ENCODE measurements at regions not wholly inside any gene's neighbourhood (a gene's known extent, or its start where the extent isn't known, plus 50 kb on each side); places are given as distances from the start of the nearest gene placed in this dataset.

DNA sequence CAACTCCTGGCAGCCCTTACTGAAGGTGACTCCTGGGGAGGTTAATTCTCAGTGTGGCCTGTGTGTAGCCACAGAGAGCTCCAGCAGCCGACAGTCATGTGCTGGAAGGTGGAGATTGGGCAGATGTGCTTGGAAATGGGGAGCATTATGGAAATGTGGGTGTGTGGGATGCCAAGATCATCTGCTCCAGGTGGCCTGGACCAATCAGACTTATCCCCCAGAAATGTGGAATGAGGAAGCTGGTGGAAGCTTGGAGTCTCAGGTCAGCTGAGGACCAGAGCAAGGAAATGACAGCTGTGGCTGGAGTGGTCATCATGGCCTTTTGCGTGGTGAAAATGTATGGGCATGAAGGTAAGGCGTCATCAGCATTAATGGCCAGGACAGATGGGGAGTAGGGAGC, 234.0 kb downstream of the MIAT start:
- no peaks in the 10 kb centered on the region for H3K36me3 Mint-ChIP-seq (ENCODE audit: low read depth)
- intact Hi-C loops (cut with micrococcal nuclease), result no loop called here
- peaks cover 5% of the 10 kb centered on the region for H3K27me3 Mint-ChIP-seq
- H3K4me3 Mint-ChIP-seq, result no peak overlapping the region
- peaks cover 7% of the 10 kb centered on the region for H3K4me1 Mint-ChIP-seq
- H3K27ac Mint-ChIP-seq, result no peak overlapping the region
- no peak for DNase-seq
- H3K9me3 Mint-ChIP-seq, result no peaks in the 10 kb centered on the region

DNA sequence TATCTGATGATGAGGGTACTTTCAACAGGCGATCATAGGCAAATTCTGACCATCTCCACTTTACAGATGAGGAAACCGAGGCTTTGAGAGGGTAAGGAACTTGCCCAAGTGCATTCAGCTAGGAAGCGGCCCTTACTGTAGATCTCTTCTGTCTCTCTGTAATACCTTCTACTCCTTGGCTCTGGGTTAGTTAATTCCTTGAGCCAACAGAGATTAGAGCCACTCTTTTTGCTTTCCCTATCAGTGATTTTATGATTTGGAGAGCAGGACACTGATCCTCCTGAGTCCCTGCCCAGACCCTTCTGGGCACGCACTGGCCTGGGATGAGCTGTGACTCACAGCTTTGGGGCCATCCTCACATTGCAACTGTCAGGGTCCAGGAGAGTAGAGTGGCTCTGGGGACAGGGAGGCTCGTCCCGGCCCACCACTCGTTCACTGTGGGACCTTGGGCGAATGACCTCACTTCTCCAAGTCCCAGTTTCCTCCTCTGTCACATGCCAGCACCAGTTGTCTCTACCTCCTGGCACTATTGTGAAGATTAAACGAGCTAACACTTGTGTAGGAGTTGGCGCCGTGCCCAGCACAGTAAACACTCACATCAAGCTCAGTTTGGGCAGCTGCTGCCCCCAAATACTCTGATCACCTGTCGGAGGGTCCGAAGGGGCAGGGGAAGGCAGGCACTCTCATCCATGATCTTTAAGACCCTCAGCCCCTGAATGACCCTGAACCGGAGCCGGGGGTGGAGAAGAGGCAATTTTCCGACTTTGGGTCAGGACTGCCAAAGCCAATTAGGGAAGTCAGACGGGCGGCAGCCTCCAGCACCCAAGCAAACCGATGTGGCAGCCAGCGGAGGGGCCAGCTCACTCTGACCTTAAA, 235.0 kb downstream of the MIAT start:
- no peaks in the 10 kb centered on the region for H3K9me3 Mint-ChIP-seq
- no peaks in the 10 kb centered on the region for H3K36me3 Mint-ChIP-seq (ENCODE audit: low read depth)
- peaks cover 5% of the 10 kb centered on the region for H3K27me3 Mint-ChIP-seq
- H3K27ac Mint-ChIP-seq, result no peak overlapping the region
- H3K4me1 Mint-ChIP-seq, result peaks cover 7% of the 10 kb centered on the region
- no peak for DNase-seq
- intact Hi-C loops (cut with micrococcal nuclease), result no loop called here
- H3K4me3 Mint-ChIP-seq, result no peak overlapping the region

DNA sequence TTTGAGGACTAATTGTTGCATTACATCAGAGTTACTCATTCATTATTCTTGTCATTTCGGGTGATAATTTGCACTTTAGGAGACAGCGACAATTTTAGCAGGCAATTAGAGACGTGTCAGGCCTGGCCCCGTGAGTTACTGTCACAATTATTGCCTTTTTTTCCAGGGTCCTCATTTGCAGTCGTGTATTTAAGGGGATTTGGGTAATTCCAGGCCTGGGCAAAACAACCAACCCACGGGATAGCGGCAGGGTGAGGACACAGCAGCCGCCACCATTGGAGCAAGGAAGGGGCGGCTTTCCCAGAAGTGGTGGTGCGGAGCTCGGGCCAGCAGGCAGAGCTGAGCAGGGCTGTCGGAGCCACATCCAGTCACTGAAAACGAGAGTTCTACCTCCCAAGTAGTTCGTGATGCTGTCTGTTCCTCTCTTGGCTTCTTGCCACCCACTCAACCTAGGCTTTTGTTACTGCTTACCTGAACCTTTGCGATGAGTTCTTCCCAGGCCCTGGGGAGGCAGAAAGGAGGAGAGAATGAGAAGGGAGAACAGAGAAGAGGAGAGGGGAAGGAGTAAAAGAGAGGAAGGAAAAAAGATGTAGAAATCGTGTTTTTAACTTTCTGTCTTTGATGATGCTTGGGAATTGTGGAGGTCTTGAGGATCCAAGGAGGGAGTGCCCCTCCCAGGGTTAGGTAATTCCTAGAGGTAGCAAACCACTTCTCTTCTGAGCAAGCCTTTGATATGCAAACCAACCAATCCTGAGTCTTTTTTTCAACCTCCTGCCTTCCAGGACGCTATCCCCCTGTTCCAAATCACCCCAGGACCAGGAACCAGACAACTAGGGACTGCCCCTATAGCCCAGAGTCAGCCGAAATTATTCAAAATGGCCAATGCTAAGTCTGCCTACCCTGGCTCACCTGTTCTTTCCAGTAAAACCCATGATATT, 236.1 kb downstream of the MIAT start:
- Mint-ChIP-seq H3K27ac (no peak overlapping the region), H3K4me3 (no peak overlapping the region)
- intact Hi-C loops (cut with micrococcal nuclease), result no loop called here

DNA sequence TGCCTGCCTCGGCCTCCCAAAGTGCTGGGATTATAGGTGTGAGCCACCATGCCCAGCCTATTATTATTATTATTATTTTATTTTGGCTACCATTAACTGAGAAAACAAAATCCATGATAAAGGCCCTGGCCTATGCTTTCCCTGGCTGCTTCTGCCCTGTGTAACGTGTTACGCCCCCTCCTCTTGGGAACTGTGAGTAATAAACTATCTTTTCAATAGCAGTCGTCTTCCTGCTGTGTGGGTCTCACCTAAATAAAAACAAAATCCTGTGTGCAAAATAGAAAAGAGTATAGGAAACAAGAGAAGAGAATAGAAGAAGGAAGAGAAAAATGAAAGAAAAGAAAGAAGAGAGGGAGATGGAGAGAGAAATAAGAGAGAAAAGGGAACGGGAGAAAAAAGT, 237.0 kb downstream of the MIAT start:
- H3K9me3 Mint-ChIP-seq, result no peaks in the 10 kb centered on the region
- no peaks in the 10 kb centered on the region for H3K36me3 Mint-ChIP-seq (ENCODE audit: low read depth)
- H3K27me3 Mint-ChIP-seq, result peaks cover 7% of the 10 kb centered on the region
- H3K4me3 Mint-ChIP-seq, result no peak overlapping the region
- peak overlapping the region; percentile 50 for H3K27ac Mint-ChIP-seq
- no peak for DNase-seq
- intact Hi-C loops (cut with micrococcal nuclease), result no loop called here
- peaks cover 7% of the 10 kb centered on the region for H3K4me1 Mint-ChIP-seq

More for the DNA sequence above, 236.1 kb downstream of the MIAT start:
- Mint-ChIP-seq H3K27me3 (peaks cover 7% of the 10 kb centered on the region), H3K36me3 (ENCODE audit: low read depth) (no peaks in the 10 kb centered on the region), H3K9me3 (no peaks in the 10 kb centered on the region), H3K4me1 (peaks cover 7% of the 10 kb centered on the region)
- no peak for DNase-seq

DNA sequence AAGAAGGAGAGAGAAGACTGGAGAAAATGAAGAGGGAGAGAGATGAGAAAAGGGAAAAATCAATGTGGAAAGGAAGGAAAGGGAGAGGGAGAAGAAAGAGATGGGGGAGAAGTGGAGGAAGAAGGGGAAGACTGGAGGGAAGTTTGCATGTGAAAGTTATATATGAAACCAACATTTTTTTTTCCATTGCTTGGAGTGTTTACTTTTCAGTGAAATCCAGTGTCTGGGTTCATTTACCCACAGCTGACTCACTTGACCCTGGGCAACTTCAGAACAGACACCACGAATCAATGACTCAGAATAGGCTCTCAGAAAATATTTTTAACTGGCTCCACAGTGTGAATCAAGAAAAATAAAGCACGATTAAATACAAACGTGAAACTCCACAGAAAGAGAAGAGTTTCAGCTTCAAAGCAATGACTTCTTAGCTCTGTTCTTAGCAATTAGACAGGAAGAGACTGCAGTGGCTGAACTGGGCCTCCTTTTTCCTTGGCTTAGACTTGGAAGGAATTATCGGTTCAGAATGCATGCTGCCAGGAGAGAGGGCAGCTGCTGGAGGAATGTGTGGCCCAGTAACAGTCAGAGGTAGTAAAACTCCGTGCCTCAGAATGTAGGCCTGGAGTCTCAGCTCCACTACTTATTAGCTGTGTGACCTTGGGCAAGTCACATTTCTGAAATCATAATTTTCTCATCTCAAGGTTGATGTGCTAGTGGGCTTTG, 237.5 kb downstream of the MIAT start:
- Mint-ChIP-seq H3K36me3 (ENCODE audit: low read depth) (no peaks in the 10 kb centered on the region), H3K9me3 (no peaks in the 10 kb centered on the region), H3K27ac (peak overlapping the region; percentile 44), H3K4me3 (no peak overlapping the region), H3K4me1 (peaks cover 7% of the 10 kb centered on the region), H3K27me3 (peaks cover 7% of the 10 kb centered on the region)
- intact Hi-C loops (cut with micrococcal nuclease), result no loop called here
- no peak for DNase-seq

DNA sequence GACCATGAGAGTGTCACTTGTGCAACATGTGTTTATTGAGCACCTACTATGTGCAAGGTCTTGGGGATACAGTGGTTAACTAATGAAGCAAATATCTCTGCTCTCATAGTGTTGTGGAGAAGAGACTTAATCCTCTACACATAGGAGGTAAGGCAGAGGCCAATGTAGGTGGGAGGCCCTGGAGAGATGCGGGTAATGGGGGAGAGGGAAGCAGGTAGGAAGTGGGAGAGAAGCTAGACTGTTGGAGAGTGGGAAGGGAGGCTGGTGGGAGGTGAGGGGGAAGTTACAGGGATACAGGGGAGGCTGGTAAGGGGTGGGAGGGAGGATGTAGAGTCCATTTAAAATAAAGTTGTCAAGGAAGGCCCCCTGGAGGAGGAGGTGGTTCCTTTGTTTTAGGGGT, 240.0 kb downstream of the MIAT start:
- H3K27ac Mint-ChIP-seq, result no peak overlapping the region

DNA sequence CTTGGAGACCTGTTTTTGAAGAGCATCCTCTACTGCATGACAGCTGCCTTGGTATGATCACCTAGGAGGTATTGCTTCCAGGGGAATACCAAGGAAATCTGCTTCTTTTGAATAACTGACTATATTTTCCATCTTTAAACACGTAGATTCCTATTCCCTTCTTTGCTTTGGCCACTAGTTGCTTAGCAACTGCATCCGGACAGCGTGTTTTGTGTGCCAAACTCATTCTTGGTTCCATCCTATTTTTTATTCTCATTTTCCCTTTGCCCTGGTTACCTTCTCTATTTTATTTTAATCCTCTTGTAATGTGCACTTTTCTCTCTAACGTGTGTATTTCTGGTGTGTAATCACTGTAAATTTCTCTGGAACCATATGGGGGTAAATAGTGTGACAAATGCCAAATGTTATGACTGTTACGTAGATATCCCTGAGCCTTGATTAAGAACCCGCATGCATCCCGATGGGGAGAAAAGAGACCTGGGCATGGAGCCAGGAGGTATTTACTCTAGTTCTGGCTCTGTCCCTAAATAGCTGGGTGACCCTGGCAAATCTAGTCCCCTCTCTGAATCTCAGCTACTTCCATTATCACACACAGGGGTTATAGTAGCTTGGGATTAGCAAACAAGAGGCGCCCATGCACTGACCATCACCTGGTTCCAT, 241.7 kb downstream of the MIAT start:
- intact Hi-C loops (cut with micrococcal nuclease), result no loop called here
- DNase-seq, result no peak
- H3K4me3 Mint-ChIP-seq, result no peak overlapping the region
- H3K36me3 Mint-ChIP-seq (ENCODE audit: low read depth), result no peaks in the 10 kb centered on the region
- no peaks in the 10 kb centered on the region for H3K9me3 Mint-ChIP-seq
- no peak overlapping the region for H3K27ac Mint-ChIP-seq
- H3K27me3 Mint-ChIP-seq, result peaks cover 27% of the 10 kb centered on the region
- H3K4me1 Mint-ChIP-seq, result peaks cover 13% of the 10 kb centered on the region

More for the DNA sequence above, 240.0 kb downstream of the MIAT start:
- H3K27me3 Mint-ChIP-seq, result peaks cover 13% of the 10 kb centered on the region
- H3K36me3 Mint-ChIP-seq (ENCODE audit: low read depth), result no peaks in the 10 kb centered on the region
- intact Hi-C loops (cut with micrococcal nuclease), result no loop called here
- peaks cover 7% of the 10 kb centered on the region for H3K4me1 Mint-ChIP-seq
- DNase-seq, result no peak
- H3K4me3 Mint-ChIP-seq, result no peak overlapping the region
- no peaks in the 10 kb centered on the region for H3K9me3 Mint-ChIP-seq

DNA sequence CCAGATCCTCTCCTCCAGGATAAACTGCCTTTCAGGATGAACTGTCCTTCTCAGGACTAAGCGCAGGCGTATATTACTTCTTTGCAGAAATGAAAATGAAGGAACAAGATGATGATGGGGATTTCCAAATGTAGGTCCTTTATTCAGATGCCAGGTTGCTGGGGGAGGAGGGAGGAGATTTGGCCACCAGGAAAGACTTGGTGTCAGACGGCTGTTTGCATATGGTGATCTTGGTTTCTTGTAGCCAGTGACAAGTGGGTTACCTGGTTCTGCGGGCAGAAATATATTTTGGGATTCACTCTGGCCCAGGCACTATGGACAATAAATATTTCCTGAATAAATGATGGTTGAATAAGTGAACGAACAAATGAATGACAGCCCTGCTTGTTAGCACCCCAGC, 243.4 kb downstream of the MIAT start:
- Mint-ChIP-seq H3K4me3 (no peak overlapping the region), H3K36me3 (ENCODE audit: low read depth) (no peaks in the 10 kb centered on the region), H3K4me1 (peaks cover 6% of the 10 kb centered on the region), H3K27me3 (peaks cover 42% of the 10 kb centered on the region), H3K9me3 (no peaks in the 10 kb centered on the region), H3K27ac (no peak overlapping the region)
- intact Hi-C loops (cut with micrococcal nuclease), result no loop called here
- no peak for DNase-seq

DNA sequence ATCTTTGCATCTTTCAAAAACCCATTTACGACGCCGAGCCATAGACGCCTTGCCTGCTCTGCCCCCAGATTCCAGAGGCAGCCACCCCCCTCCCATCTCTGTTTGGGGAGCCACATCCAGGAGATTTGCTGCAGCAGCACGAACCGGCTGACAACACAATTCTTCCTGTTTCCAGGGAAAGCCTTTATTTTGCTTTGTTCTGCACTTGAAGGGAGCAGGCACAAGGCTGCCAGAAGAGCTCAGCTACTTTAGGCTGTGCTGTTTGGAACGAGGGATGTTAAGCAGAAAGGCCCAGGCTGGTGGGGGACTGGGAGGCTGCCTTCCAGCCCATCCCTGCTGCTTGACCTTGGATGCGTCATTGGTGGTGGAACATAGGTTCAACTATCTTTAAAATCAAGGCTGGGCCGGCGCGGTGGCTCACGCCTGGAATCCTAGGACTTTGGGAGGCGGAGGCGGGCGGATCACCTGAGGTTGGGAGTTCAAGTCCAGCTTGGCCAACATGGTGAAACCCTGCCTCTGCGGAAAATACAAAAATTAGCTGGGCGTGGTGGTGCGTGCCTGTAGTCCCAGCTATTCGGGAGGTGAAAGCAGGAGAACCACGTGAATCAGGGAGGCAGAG, 243.9 kb downstream of the MIAT start:
- no peaks in the 10 kb centered on the region for H3K36me3 Mint-ChIP-seq (ENCODE audit: low read depth)
- no peak for DNase-seq
- no peak overlapping the region for H3K4me3 Mint-ChIP-seq
- no peak overlapping the region for H3K27ac Mint-ChIP-seq
- intact Hi-C loops (cut with micrococcal nuclease), result no loop called here
- peaks cover 42% of the 10 kb centered on the region for H3K27me3 Mint-ChIP-seq
- H3K9me3 Mint-ChIP-seq, result no peaks in the 10 kb centered on the region
- H3K4me1 Mint-ChIP-seq, result peaks cover 6% of the 10 kb centered on the region

DNA sequence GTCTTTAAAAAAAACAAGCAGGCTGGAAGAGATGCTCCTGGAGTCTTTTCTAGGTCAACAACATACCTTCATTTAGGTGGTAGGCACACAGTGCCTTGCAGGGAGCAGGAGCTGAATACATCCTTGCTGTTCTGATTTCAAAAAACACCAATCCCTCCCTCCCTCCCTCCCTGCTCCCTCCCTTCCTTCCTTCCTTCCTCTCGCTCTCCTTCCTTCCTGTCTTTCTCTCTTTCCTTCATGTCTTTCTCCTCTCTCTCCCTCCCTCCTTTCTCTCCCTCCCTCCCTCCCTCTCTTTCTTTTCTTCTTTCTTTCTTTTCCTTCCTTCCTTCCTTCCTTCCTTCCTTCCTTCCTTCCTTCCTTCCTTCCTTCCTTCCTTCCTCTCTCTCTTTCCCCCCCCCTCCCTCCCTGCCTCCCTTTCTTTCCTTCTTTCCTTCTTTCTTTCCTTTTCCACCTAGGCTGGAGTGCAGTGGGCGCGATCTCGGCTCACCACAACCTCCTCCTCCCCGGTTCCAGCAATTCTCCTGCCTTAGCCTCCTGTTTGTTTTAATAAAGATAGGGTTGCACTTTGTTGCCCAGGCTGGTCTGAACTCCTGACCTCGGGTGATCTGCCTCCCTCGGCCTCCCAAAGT, 245.1 kb downstream of the MIAT start:
- peak overlapping the region; percentile 46 for H3K4me3 Mint-ChIP-seq
- H3K9me3 Mint-ChIP-seq, result no peaks in the 10 kb centered on the region
- peaks cover 42% of the 10 kb centered on the region for H3K27me3 Mint-ChIP-seq
- H3K36me3 Mint-ChIP-seq (ENCODE audit: low read depth), result no peaks in the 10 kb centered on the region
- no peak for DNase-seq
- intact Hi-C loops (cut with micrococcal nuclease), result no loop called here
- H3K27ac Mint-ChIP-seq, result no peak overlapping the region
- H3K4me1 Mint-ChIP-seq, result peaks cover 6% of the 10 kb centered on the region

DNA sequence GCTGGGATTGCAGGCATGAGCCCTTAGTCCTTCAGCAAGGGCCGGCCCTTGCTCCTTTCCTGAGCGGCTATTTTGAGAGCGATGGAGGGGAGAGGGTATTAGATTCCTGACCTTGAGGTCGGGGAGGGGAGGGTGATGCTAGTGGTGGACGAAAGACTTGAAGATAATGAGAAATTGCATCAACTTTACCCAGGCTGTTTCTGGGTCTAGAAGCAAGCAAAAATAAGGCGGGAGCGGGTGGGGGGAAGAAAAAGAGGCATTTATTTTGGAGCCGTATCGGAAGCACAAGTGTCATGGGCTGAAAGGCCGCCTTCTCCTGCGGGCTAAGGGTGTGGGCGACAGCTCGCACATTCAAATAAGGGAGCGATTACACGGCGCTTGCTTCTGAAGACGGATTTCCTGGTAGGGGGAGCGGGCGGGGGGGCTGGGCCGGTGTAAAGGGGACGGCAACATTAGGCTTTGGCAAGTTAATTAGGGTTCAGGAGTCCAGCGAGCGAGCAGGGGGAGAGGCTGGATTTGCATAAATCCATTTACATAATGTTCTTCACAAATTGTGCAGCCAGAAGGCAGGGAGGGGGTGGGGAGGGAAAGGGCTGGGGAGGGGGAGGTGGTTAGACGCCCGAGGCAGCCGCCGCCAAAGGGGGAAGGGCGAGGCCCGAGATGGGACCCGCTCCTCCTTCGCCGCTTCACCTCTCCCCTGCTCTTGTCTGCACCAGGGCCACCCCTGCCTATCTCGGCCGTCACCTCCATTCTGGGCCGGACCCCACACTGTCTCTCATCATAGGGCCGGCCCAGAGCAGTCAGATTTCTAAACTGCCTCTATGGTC, 245.9 kb downstream of the MIAT start:
- Mint-ChIP-seq H3K27me3 (peaks cover 40% of the 10 kb centered on the region), H3K36me3 (ENCODE audit: low read depth) (no peaks in the 10 kb centered on the region), H3K9me3 (no peaks in the 10 kb centered on the region), H3K27ac (no peak overlapping the region), H3K4me1 (peaks cover 6% of the 10 kb centered on the region), H3K4me3 (peak overlapping the region; percentile 46)
- no peak for DNase-seq
- intact Hi-C loops (cut with micrococcal nuclease), result no loop called here

DNA sequence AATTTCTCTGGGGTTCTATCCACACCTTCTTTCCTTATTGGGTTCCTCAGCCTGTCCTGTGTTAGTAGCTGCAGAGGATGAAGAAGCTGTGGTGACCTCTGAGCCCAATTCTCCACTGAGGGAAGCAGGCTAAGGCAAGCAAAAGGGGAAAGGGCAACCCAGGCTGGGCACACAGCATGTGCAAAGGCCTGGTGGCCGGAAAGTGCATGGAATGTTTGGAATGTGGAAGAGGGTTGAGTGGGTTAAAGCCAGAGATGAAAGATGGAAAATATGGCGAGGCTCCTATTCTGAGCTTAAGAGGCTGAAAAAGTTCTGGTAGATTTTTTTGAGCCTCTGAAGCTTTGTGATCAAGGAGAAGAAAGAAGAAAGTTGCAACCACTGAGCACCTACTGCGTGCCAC, 247.1 kb downstream of the MIAT start:
- DNase-seq, result no peak
- Mint-ChIP-seq H3K27ac (no peak overlapping the region), H3K36me3 (ENCODE audit: low read depth) (no peaks in the 10 kb centered on the region), H3K4me3 (no peak overlapping the region), H3K4me1 (peaks cover 6% of the 10 kb centered on the region), H3K9me3 (no peaks in the 10 kb centered on the region), H3K27me3 (peaks cover 40% of the 10 kb centered on the region)
- intact Hi-C loops (cut with micrococcal nuclease), result no loop called here

All from activated CD4-positive, alpha-beta T cell treated with anti-CD3 and anti-CD28 coated beads, Interleukin-2, amount 10 ng/mL, durations not matched to agents 24 days and 14 days (primary cell).